Natural killer cell treated with Interleukin-12 subunit alpha and Interleukin-12 subunit beta and Interleukin-15 and Interleukin-18, amount 100 ng/mL, for 72 hours (primary cell): ENCODE measurements at regions not wholly inside any gene's neighbourhood (a gene's known extent, or its start where the extent isn't known, plus 50 kb on each side); places are given as distances from the start of the nearest gene placed in this dataset.

Experiments
- ATAC-seq, 2 donors: fragments of 150-1000 bp; cut with Tn5 transposase in 1 of 2; sonication (Bioruptor Pico), chemical (Tn5 transposase) in 1 of 2; 2 replicates each; pipeline ENCODE4 v1.10.0; 2021
- DNase-seq: peaks from one replicate; pipeline ENCODE4 v3.0.0; 2022; ENCODE audit warnings: low spot score
- H3K27ac Mint-ChIP-seq, 2 donors: 1 replicate in 1 of 2; 2 replicates in 1 of 2; pipeline ENCODE4 v1.8.0; 2022; ENCODE audit warnings: mixed read lengths in 2 of 2, mild to moderate bottlenecking in 1 of 2, moderate library complexity in 1 of 2
- H3K27me3 Mint-ChIP-seq, 2 donors: 1 replicate in 1 of 2; 2 replicates in 1 of 2; pipeline ENCODE4 v1.8.0; 2022; ENCODE audit warnings: mixed read lengths in 2 of 2
- H3K36me3 Mint-ChIP-seq: one replicate; pipeline ENCODE4 v1.8.0; 2022; ENCODE audit warnings: mixed read lengths
- H3K4me1 Mint-ChIP-seq, 2 donors: 1 replicate in 1 of 2; 2 replicates in 1 of 2; pipeline ENCODE4 v1.8.0; 2022; ENCODE audit warnings: low read depth in 2 of 2, mixed read lengths in 2 of 2, mild to moderate bottlenecking in 1 of 2
- H3K4me3 Mint-ChIP-seq: one replicate; pipeline ENCODE4 v1.8.0; 2022; ENCODE audit warnings: mixed read lengths
- H3K9me3 Mint-ChIP-seq: 2 replicates; pipeline ENCODE4 v1.8.0; 2022; ENCODE audit warnings: mixed read lengths

DNA sequence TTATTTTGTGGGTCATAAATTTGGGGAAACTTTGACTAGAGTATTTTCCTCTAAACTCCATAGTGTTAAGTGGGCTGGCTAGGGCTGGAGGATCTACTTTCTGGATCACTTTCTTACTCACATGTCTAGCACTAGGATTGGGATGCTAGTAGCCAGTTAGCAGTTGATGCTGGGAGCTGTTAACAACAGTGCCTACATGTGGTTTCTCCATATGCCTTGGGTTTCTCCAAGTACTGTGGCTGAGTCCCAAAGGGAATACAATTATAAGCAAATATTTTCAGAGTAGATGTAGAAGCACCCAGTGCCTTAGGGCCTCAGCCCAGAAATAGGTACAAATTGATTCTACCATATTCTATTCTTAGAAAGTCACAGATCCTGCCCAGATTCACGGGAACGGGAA lies 1614.9 kb downstream of the ARAP2 start:
- Mint-ChIP-seq H3K27ac (no peak overlapping the region), H3K4me3 (no peak overlapping the region), H3K36me3 (peaks cover 8% of the 10 kb centered on the region), H3K27me3 (no peaks in the 10 kb centered on the region), H3K9me3 (peaks cover 15% of the 10 kb centered on the region), H3K4me1 (no peaks in the 10 kb centered on the region)
- no peak for DNase-seq
- ATAC-seq, result no peak

DNA sequence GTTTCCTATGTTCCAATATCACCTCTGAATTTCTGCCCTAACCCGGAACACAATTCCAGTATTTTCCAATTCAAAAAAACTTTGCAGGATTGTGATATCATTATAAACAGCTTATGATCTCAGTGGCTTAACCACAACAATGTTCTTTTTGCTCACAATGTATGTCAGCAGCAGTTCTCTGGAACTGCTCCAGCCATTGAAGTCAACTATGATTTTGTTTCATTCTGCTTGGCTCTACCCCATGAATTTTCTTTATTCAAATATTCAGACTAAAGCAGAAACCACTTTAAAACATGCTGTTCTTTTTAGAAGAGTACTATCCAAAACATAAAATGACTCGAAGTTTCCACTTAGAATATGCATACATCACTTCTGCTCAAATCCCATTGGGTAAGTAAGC lies 1611.1 kb downstream of the ARAP2 start:
- no peak for DNase-seq
- Mint-ChIP-seq H3K27ac (no peak overlapping the region), H3K9me3 (peaks cover 7% of the 10 kb centered on the region), H3K27me3 (no peaks in the 10 kb centered on the region), H3K36me3 (no peaks in the 10 kb centered on the region), H3K4me3 (no peak overlapping the region), H3K4me1 (no peaks in the 10 kb centered on the region)
- no peak for ATAC-seq

DNA sequence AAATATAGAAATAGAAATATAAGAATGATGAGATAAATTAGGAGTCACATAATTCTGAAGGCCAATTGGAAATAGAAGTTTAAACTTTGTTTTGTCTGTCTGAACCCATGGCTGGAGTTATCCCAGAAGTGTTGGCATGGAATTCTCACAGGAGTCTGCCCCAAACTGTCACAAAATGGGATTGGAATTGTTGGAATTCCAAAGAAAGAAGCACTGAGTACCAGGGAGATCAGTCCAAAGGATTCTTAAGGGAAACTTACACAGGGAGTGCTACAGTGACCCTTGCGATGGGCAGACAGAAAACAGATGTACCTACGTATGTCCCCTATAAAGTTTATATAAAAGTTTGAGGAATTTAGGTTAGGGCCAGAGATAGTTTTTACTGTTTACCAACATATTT lies 1607.7 kb downstream of the ARAP2 start:
- H3K27me3 Mint-ChIP-seq, result no peaks in the 10 kb centered on the region
- no peak for DNase-seq
- H3K4me1 Mint-ChIP-seq, result no peaks in the 10 kb centered on the region
- peaks cover 4% of the 10 kb centered on the region for H3K9me3 Mint-ChIP-seq
- H3K4me3 Mint-ChIP-seq, result no peak overlapping the region
- no peak for ATAC-seq
- H3K36me3 Mint-ChIP-seq, result no peaks in the 10 kb centered on the region
- H3K27ac Mint-ChIP-seq, result no peak overlapping the region

DNA sequence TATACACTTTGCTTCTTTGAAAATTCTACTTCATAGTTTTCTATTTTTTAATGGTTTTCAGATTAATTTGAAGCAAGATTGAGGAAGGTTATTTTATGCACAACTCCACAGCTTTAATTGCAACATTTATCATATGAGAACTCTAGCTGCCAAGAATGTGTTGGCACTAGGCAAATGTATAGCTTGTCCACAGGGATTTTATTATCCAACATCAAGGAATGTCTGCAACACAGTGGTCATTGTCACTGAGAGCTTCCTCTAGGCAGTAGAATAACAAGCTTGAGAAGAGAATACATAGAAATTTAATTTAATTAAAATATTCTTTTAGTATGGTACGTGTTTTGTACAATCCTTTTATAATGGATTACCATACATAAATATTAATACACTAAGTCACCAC lies 1600.8 kb downstream of the ARAP2 start:
- Mint-ChIP-seq H3K36me3 (no peaks in the 10 kb centered on the region), H3K27ac (no peak overlapping the region), H3K27me3 (no peaks in the 10 kb centered on the region), H3K9me3 (peaks cover 19% of the 10 kb centered on the region), H3K4me1 (no peaks in the 10 kb centered on the region), H3K4me3 (no peak overlapping the region)
- ATAC-seq, result no peak
- no peak for DNase-seq

DNA sequence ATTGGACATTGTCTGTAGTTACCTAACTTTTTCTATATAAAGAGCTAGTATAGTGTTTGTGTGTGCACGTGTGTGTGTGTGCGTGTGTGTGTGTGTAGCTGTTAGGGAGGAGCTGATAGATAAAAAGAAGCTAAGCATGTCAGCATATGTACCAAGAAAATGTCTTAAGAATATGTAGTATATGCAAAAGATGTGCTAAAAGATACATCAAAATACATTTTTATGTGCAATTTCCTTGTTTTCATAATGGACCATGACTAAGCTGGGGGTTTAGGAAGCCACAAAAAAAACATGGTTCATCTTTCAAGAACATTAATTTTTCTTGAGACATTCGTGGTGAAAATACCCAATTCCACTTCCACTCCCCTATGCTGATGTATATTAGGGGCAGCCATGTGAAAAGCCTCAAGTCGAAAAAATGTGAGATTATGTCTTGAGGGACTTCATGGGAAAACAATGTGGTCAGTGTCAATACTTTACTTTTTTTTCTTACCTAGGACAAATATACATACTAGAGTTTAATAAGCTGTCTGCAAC lies 1599.7 kb downstream of the ARAP2 start:
- Mint-ChIP-seq H3K36me3 (no peaks in the 10 kb centered on the region), H3K4me3 (no peak overlapping the region), H3K9me3 (peaks cover 19% of the 10 kb centered on the region), H3K27ac (no peak overlapping the region), H3K27me3 (no peaks in the 10 kb centered on the region), H3K4me1 (no peaks in the 10 kb centered on the region)
- DNase-seq (no peak), ATAC-seq (no peak)

DNA sequence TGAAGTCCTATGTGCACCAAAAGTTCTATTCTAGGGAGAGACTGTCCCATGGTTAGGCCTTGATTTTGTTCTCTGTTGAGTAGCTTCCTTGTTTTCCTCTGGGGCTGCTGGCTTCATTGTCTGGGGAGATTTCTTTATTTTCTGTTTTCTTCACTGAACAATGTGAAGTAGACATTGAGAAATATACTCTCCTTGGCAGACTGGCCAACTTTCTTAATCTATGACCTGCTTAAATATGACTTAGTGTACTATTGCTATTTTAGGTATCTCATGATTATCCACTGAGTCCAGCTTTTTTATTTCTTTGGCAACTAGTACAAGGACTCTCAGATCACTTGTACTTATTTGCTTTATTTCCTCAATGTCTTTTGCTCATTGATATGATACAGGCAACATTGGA lies 1594.6 kb downstream of the ARAP2 start:
- H3K27ac Mint-ChIP-seq, result no peak overlapping the region
- DNase-seq (no peak), ATAC-seq (no peak)
- no peaks in the 10 kb centered on the region for H3K4me1 Mint-ChIP-seq
- no peaks in the 10 kb centered on the region for H3K27me3 Mint-ChIP-seq
- H3K9me3 Mint-ChIP-seq, result peaks cover 6% of the 10 kb centered on the region
- H3K36me3 Mint-ChIP-seq, result no peaks in the 10 kb centered on the region
- H3K4me3 Mint-ChIP-seq, result no peak overlapping the region

DNA sequence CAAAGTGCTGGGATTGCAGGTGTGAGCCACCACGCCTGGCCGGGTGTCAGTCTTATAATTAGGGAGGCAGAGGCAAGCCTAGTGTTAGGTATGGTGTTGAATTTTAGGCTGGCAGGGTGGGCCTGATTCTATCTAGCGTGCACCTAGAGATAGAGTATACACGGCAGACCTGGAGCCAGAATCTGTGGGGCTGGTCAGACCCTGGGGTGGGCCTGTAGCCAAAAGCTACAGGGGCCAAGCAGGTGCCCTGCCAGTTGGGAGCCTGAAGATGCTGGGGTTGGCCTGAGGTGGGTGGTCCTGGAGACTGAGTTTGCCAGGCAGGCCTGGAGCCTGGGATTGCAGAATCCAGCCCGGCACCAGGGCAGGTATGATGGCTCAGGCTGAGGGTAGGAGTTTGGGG lies 1580.3 kb downstream of the ARAP2 start:
- H3K4me3 Mint-ChIP-seq, result no peak overlapping the region
- no peaks in the 10 kb centered on the region for H3K27me3 Mint-ChIP-seq
- H3K9me3 Mint-ChIP-seq, result peaks cover 9% of the 10 kb centered on the region
- H3K4me1 Mint-ChIP-seq, result no peaks in the 10 kb centered on the region
- H3K27ac Mint-ChIP-seq, result no peak overlapping the region
- DNase-seq (no peak), ATAC-seq (no peak)
- no peaks in the 10 kb centered on the region for H3K36me3 Mint-ChIP-seq

DNA sequence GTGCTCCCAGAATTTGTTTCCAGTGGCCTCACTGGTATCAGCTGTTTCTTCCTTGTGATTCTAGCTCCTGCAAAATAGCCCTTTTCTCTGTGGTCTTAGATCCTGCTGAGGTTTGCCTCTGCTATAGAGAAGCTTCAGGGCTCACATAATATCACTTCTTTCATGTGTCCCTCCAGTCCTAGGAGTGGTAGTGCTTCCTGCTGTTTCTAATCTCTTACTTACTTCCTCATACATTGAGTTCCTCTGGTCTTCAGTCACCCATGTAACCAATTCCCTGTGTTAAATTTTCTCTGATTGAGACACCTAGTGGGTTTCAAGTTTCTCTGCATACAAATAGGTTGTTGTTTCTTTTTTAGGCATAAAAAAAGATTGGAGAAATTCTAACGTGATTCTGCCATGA lies 1567.9 kb downstream of the ARAP2 start:
- no peaks in the 10 kb centered on the region for H3K4me1 Mint-ChIP-seq
- ATAC-seq (no peak), DNase-seq (no peak)
- H3K9me3 Mint-ChIP-seq, result peaks cover 18% of the 10 kb centered on the region
- no peak overlapping the region for H3K27ac Mint-ChIP-seq
- H3K27me3 Mint-ChIP-seq, result no peaks in the 10 kb centered on the region
- H3K4me3 Mint-ChIP-seq, result no peak overlapping the region
- H3K36me3 Mint-ChIP-seq, result no peaks in the 10 kb centered on the region

DNA sequence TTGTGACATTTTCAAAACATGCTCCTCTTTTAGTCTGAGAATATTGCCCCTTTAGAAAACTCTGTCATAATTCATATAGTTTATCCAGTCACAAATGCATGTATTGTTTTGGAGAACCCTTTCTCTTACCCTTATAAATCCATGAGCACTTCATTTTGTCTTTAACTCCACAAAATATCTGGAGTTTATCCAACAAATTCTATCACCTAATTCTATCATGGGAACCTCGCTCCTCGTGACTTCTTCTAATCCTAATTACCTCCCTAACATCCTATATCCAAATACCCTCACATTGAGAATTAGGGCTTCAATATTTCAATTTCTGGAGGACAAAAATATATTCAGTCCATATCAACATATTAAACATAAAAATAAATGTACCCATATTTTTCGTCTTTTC lies 1565.9 kb downstream of the ARAP2 start:
- Mint-ChIP-seq H3K27ac (no peak overlapping the region), H3K9me3 (peaks cover 11% of the 10 kb centered on the region)

DNA sequence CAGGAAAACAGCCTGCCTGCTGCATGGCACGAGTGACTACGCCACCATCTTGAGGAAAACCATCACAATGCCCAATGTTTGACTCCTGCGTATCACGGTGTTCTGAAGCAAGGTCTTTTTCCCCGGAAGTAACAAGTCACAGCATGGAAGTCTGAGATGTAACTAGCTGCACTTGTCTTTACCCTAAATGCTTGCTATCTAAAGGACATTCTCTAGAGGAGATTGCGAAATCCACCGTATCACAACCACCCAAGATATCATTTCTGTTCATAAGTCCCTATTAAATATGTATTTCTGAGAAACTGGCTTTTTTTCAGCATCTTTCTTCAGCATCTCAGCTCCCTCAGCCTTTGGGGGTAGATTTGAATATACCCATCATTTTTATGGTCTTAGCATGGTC lies 1565.1 kb downstream of the ARAP2 start:
- ATAC-seq, result no peak
- peaks cover 15% of the 10 kb centered on the region for H3K9me3 Mint-ChIP-seq
- DNase-seq, result no peak

More for the DNA sequence above, 1565.9 kb downstream of the ARAP2 start:
- Mint-ChIP-seq H3K27me3 (no peaks in the 10 kb centered on the region), H3K36me3 (no peaks in the 10 kb centered on the region), H3K4me1 (no peaks in the 10 kb centered on the region), H3K4me3 (no peak overlapping the region)
- DNase-seq, result no peak
- no peak for ATAC-seq

DNA sequence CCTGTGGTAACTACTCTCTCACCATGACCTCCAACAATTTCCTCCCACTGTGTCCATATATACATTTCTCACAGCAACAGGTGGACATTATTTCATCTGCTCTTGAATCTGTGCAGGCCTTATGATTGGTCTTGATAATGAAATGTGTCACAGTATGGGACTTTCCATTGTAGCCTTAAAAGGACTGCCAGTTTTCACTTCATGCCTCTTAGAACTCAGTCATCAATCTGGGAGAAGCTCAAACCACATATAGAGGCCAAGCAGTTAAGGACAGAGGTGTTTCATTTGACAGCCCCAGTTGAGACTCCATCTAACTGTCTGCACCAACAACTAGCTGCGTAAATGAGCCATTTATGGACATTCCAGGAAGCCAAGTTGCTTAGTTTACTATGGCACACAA lies 1534.8 kb downstream of the ARAP2 start:
- DNase-seq, result no peak
- no peak for ATAC-seq
- Mint-ChIP-seq H3K4me3 (no peak overlapping the region), H3K27ac (no peak overlapping the region), H3K9me3 (peaks cover 30% of the 10 kb centered on the region), H3K4me1 (no peaks in the 10 kb centered on the region), H3K36me3 (peaks cover 8% of the 10 kb centered on the region), H3K27me3 (no peaks in the 10 kb centered on the region)

More for the DNA sequence above, 1565.1 kb downstream of the ARAP2 start:
- no peak overlapping the region for H3K27ac Mint-ChIP-seq
- H3K36me3 Mint-ChIP-seq, result no peaks in the 10 kb centered on the region
- H3K4me3 Mint-ChIP-seq, result no peak overlapping the region
- no peaks in the 10 kb centered on the region for H3K27me3 Mint-ChIP-seq
- H3K4me1 Mint-ChIP-seq, result no peaks in the 10 kb centered on the region

DNA sequence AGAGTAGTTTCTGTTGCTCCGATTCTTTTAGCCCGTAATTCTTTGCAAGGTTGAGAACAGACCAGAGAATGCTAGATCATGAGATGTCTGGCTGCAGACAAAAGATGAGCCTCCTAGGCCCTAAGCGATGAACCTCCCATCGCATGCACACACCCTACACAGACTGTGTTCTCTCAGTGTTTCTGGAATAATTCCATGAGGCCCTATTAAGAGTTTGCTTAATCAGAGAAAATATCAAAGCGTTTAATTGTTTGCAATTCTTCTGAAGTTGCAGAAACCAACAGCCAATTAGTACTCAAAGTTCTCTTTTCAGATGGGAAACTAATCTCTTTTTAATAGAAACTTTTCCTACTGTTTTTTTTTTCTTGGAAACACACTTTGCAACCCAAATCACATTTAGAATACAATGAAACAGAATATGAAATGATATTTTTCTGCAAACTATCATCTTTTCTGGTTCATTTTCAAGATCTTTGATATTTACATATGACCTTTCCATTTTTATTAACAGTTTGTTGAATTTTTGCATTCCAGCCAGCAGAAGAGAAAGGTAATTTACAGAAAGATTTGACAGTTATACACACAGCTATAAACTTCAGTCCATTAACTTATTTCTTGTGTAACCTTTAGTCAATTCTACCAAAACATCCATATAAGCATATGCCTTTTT lies 1525.6 kb downstream of the ARAP2 start:
- ATAC-seq, result no peak
- Mint-ChIP-seq H3K36me3 (no peaks in the 10 kb centered on the region), H3K4me3 (no peak overlapping the region), H3K4me1 (no peaks in the 10 kb centered on the region), H3K9me3 (peaks cover 14% of the 10 kb centered on the region), H3K27ac (no peak overlapping the region), H3K27me3 (no peaks in the 10 kb centered on the region)
- DNase-seq, result no peak

DNA sequence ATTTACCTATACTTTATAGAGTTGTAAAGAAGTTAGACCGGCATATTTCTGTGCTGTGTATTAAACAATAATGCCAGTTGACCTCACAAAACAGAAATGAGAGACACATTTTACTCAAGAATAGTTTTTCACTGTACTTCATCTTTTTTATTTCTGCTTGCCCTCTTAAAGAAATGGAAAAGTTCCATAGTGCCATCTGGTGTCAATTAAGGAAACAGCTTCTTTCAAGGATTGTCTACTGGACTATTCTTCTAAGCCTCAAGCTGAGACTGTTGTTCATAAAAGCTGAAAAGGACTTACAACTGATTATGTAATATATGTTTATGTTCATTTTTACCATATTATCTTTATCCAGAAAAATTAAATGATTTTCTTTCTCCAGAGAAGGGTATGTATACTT lies 1523.7 kb downstream of the ARAP2 start:
- DNase-seq, result no peak
- ATAC-seq, result no peak
- Mint-ChIP-seq H3K4me1 (no peaks in the 10 kb centered on the region), H3K4me3 (no peak overlapping the region), H3K27ac (no peak overlapping the region), H3K27me3 (no peaks in the 10 kb centered on the region), H3K9me3 (peaks cover 10% of the 10 kb centered on the region), H3K36me3 (no peaks in the 10 kb centered on the region)

DNA sequence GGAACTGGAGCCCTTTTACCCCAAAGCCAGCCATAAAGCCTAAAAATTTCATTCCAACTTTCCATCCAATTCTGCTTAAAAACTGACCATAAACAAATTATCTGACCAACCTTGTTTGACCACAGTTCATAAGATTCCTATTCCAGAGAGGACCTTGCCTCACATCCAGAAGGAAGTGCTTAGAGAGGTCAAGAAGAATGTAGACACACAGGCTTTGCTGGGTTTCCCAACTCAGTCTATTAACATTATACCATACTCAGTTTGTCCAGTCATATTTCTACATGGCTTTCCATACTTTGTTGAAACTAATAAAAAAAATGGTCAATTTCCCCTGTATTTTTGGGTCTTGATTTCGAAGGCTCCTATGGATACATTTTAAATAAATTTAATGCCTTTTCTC lies 1522.5 kb downstream of the ARAP2 start:
- ATAC-seq (no peak), DNase-seq (no peak)
- no peak overlapping the region for H3K27ac Mint-ChIP-seq
- no peaks in the 10 kb centered on the region for H3K27me3 Mint-ChIP-seq
- no peaks in the 10 kb centered on the region for H3K36me3 Mint-ChIP-seq
- no peaks in the 10 kb centered on the region for H3K4me1 Mint-ChIP-seq
- peaks cover 9% of the 10 kb centered on the region for H3K9me3 Mint-ChIP-seq
- H3K4me3 Mint-ChIP-seq, result no peak overlapping the region

DNA sequence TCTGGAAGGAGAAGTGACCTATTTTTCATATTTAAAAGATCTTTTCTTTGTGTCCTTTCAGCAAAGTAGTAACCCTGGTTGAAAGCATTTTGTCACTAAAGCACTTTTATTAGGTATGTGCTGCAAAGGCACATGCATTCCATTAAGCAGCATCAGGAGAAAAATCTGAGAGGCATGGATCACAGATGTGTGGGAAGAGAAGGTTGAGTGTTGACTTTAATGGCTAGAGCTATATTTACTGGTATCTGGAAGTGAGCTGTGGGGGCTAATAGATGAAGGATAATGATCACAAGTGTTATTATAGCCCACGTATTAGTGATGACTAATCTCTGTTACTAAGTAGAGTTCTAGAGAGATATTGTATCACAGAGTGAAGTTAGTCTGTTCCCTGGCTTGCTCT lies 1520.7 kb downstream of the ARAP2 start:
- ATAC-seq, result no peak
- H3K4me3 Mint-ChIP-seq, result no peak overlapping the region
- H3K27ac Mint-ChIP-seq, result no peak overlapping the region
- no peaks in the 10 kb centered on the region for H3K27me3 Mint-ChIP-seq
- H3K4me1 Mint-ChIP-seq, result no peaks in the 10 kb centered on the region
- H3K36me3 Mint-ChIP-seq, result peaks cover 5% of the 10 kb centered on the region
- no peak for DNase-seq
- H3K9me3 Mint-ChIP-seq, result peaks cover 14% of the 10 kb centered on the region
